ENCODE measurements at regions not wholly inside any gene's neighbourhood (a gene's known extent, or its start where the extent isn't known, plus 50 kb on each side); places are given as distances from the start of the nearest gene placed in this dataset.
"Not testable (repeated sequence)": the region's sequence is repeated elsewhere in the genome, so short reads cannot be mapped to it uniquely, and the experiment has no call there.

- H3K27ac Mint-ChIP-seq: no peak overlapping the region
- H3K4me3 Mint-ChIP-seq: no peak overlapping the region
- no peaks in the 10 kb centered on the region for H3K36me3 Mint-ChIP-seq
- H3K4me1 Mint-ChIP-seq: peaks cover 50% of the 10 kb centered on the region
- H3K27me3 Mint-ChIP-seq: no peaks in the 10 kb centered on the region
- H3K9me3 Mint-ChIP-seq: no peaks in the 10 kb centered on the region
Observed at GRCh38 chr3:177341736-177342419, 144.6 kb upstream of the TBL1XR1 start.

DNA sequence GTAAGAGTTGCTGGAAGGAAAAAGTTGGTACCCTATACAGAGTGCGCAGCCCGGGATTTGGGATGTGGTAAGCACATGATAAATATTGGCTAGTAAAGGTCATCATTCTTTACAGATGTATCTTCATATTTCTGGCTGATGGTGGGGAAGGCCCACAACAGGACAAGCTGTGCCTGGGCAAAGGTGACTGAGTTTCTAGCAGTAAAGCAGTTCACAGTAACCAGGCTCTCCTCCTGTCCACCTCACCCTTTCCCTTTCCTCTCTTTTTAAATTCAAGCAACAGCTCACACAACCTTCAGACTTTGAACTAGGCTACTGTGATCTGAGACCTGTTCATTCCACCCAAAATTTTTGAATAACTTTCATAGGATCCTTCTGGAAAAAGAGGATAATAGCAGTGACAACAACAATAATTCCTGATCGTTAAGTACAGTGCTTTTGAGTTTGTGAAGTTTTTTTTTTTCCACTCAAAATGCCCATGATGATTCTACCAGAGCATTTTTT, 145.9 kb upstream of the TBL1XR1 start:
- H3K9me3 Mint-ChIP-seq: no peaks in the 10 kb centered on the region
- no peak overlapping the region for H3K4me3 Mint-ChIP-seq
- H3K27me3 Mint-ChIP-seq: no peaks in the 10 kb centered on the region
- no peaks in the 10 kb centered on the region for H3K36me3 Mint-ChIP-seq
- no peak overlapping the region for H3K27ac Mint-ChIP-seq
- H3K4me1 Mint-ChIP-seq: peaks cover 44% of the 10 kb centered on the region

DNA sequence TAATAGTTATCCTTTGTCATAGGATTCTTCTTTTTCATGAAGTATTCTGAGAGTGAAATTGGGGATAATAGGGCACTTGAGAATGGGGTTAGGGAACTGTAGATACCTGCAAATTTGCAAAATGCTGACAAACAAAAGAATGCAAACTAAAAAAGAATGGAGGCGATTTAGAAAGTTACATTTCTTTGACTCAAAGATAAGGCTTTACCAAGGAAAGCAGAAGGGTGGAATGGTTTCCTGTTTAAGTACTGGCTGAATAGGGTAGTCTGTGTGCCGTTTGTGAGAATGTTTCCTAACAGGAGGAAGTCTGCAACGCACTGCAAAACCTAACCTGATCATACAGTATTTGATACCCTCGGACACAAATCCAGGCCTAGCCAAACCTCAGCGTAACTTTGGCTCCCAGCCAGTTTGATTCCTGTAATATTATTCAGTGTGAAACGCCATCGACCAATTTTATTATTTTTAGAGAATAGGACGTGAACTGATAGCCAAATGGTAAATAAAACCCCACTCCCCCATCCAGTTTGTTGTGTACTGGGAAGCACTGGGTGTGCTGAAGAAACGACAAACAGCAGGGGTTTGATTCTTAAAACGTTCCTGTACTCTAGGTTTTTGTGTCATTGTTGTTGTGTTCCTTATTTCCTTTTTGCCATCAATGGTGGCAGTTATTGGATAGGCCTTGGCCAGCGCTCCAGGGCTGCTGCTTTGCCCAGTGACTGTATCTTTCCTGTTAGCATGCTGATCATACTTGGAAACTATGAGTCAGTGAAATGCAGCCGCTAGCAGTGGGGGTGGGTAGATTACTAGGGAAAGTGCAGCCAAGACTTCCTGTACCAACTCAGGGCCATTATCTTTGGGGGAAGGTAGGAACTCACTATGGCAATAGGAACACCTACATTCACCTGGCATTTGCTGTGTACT, 148.0 kb upstream of the TBL1XR1 start:
- no peaks in the 10 kb centered on the region for H3K36me3 Mint-ChIP-seq
- no peaks in the 10 kb centered on the region for H3K27me3 Mint-ChIP-seq
- H3K4me3 Mint-ChIP-seq: peak overlapping the region; percentile 6
- peaks cover 35% of the 10 kb centered on the region for H3K4me1 Mint-ChIP-seq
- H3K9me3 Mint-ChIP-seq: no peaks in the 10 kb centered on the region
- peak overlapping the region; percentile 96 for H3K27ac Mint-ChIP-seq

DNA sequence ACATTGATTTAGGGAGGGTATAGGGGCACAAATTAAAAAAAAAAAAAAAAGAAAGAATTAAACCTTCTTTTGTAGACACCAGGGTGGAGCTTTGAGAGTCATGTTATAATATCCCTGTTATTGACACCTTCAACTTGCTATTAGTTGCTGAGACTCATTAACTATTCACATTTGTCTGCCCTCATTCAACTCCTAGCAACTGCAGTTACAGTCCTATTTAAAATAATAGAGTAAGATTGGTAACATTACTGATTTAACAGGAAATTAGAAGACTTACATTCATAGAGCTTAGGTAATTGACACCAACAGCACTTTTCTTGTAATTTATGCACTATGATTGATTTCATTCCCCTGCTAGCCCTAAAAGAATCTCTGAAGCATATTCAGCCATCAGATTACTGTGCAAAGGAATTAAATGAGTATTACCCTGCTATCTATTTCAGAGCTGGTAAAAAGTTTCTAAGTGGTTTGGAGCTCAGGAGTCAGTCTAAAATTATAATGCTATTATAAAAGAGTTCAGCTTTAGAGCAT, 148.8 kb upstream of the TBL1XR1 start:
- H3K27ac Mint-ChIP-seq: peak overlapping the region; percentile 96
- no peaks in the 10 kb centered on the region for H3K36me3 Mint-ChIP-seq
- no peaks in the 10 kb centered on the region for H3K9me3 Mint-ChIP-seq
- H3K27me3 Mint-ChIP-seq: no peaks in the 10 kb centered on the region
- peak overlapping the region; percentile 6 for H3K4me3 Mint-ChIP-seq
- peaks cover 39% of the 10 kb centered on the region for H3K4me1 Mint-ChIP-seq

- Mint-ChIP-seq H3K27ac (no peak overlapping the region), H3K27me3 (no peaks in the 10 kb centered on the region), H3K4me1 (peaks cover 48% of the 10 kb centered on the region), H3K36me3 (no peaks in the 10 kb centered on the region), H3K9me3 (no peaks in the 10 kb centered on the region), H3K4me3 (no peak overlapping the region)
Observed at GRCh38 chr3:177346878-177347277, 149.6 kb upstream of the TBL1XR1 start.

DNA sequence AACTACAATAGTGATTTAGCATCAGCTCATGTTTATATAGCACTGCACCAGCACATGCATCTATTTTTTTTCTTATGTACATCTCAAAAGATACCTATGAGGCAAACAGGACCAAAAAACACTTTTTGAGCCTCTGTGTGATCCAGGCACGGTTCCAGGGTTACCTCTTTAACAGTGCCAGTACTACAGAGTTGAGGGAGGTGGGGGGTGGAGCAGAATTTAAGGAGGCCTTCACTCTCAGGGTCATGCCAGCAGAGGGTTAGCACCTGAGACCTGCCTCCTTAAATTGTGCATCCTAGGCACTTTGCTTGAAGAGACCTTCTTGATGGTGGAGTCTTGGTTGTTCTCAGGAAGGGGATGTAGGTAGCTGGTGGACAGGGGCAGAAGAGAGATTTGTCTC, 150.3 kb upstream of the TBL1XR1 start:
- no peaks in the 10 kb centered on the region for H3K9me3 Mint-ChIP-seq
- no peak overlapping the region for H3K4me3 Mint-ChIP-seq
- no peaks in the 10 kb centered on the region for H3K27me3 Mint-ChIP-seq
- H3K36me3 Mint-ChIP-seq: no peaks in the 10 kb centered on the region
- peaks cover 52% of the 10 kb centered on the region for H3K4me1 Mint-ChIP-seq
- no peak overlapping the region for H3K27ac Mint-ChIP-seq

DNA sequence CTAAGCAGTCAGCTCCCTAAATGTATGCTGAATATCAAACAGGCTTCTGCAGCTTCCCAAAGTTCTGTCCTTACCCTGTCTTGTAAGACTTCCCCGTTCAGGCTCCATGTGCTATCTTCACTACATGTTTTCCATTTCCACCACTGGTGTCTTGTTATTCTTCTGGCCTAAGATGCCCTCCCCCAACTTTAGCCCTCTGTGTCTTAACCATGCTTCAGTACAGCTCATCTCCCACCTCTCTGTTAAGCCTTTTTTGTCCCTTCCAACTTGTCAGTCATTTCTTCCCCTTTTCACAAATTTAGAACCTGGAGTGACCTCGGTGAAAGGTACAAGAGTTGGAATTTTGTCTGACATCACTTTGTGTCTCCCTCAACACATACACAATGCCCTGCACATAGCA, 151.7 kb upstream of the TBL1XR1 start:
- Mint-ChIP-seq H3K27me3 (no peaks in the 10 kb centered on the region), H3K4me3 (no peak overlapping the region), H3K9me3 (no peaks in the 10 kb centered on the region), H3K4me1 (peaks cover 53% of the 10 kb centered on the region), H3K36me3 (no peaks in the 10 kb centered on the region), H3K27ac (peak overlapping the region; percentile 73)

- H3K36me3 Mint-ChIP-seq: no peaks in the 10 kb centered on the region
- H3K9me3 Mint-ChIP-seq: no peaks in the 10 kb centered on the region
- H3K4me1 Mint-ChIP-seq: peaks cover 53% of the 10 kb centered on the region
- H3K27ac Mint-ChIP-seq: peak overlapping the region; percentile 2
- no peaks in the 10 kb centered on the region for H3K27me3 Mint-ChIP-seq
- H3K4me3 Mint-ChIP-seq: no peak overlapping the region
Observed at GRCh38 chr3:177349384-177349783, 152.1 kb upstream of the TBL1XR1 start.

- Mint-ChIP-seq H3K27ac (peak overlapping the region; percentile 61), H3K27me3 (no peaks in the 10 kb centered on the region), H3K4me3 (no peak overlapping the region), H3K9me3 (no peaks in the 10 kb centered on the region), H3K4me1 (peaks cover 48% of the 10 kb centered on the region), H3K36me3 (no peaks in the 10 kb centered on the region)
Observed at GRCh38 chr3:177350121-177350520, 152.8 kb upstream of the TBL1XR1 start.

- Mint-ChIP-seq H3K4me1 (peaks cover 42% of the 10 kb centered on the region), H3K4me3 (no peak overlapping the region), H3K36me3 (no peaks in the 10 kb centered on the region), H3K27me3 (no peaks in the 10 kb centered on the region), H3K9me3 (no peaks in the 10 kb centered on the region), H3K27ac (peak overlapping the region; percentile 76)
Observed at GRCh38 chr3:177351206-177351605, 153.9 kb upstream of the TBL1XR1 start.

DNA sequence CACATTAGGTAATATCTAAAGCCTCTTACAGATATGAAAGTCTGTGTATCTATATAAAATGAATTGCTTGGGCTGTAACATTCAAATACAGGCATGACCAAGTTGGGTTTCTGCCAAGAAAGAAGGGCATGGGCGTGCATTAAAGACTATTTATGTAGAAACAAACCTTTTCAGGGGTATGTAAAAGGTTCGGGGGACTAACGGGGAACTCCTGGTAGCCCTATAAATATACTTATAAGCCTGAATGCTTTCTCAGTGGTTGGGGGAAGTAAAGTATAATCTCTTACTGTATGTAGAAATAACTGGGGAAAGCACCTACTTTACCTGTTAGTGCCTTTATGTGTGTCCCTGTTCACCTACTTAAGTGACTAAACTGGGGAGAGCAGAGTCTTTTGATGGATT, 154.5 kb upstream of the TBL1XR1 start:
- peak overlapping the region; percentile 76 for H3K27ac Mint-ChIP-seq
- H3K4me1 Mint-ChIP-seq: peaks cover 40% of the 10 kb centered on the region
- no peaks in the 10 kb centered on the region for H3K27me3 Mint-ChIP-seq
- no peaks in the 10 kb centered on the region for H3K9me3 Mint-ChIP-seq
- no peaks in the 10 kb centered on the region for H3K36me3 Mint-ChIP-seq
- H3K4me3 Mint-ChIP-seq: peak overlapping the region; percentile 53

DNA sequence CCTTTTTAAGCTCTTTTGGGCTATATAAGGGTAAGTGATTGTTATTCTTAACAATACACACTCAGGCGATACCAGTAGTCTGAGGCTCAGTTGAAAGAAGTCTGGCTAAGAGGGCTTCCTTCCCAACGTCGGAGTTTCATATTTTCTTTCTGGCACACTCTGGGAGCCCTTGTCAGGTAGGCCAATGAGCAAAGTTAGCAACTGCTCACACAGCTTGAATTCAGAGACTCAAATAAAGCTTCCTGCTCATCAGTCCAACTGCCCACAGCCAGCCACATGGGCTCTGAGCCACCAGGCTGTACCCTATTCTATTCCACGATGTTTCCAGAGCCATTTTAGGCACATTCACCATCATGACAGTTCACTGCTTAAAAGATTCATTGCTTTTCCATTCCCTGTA, 155.1 kb upstream of the TBL1XR1 start:
- Mint-ChIP-seq H3K36me3 (no peaks in the 10 kb centered on the region), H3K4me1 (peaks cover 44% of the 10 kb centered on the region), H3K4me3 (no peak overlapping the region), H3K27ac (peak overlapping the region; percentile 76), H3K27me3 (no peaks in the 10 kb centered on the region), H3K9me3 (no peaks in the 10 kb centered on the region)

GRCh38 chr3:177353140-177353539, 155.9 kb upstream of the TBL1XR1 start:
- Mint-ChIP-seq H3K27me3 (no peaks in the 10 kb centered on the region), H3K4me3 (no peak overlapping the region), H3K36me3 (no peaks in the 10 kb centered on the region), H3K27ac (peak overlapping the region; percentile 56), H3K9me3 (no peaks in the 10 kb centered on the region), H3K4me1 (peaks cover 47% of the 10 kb centered on the region)

DNA sequence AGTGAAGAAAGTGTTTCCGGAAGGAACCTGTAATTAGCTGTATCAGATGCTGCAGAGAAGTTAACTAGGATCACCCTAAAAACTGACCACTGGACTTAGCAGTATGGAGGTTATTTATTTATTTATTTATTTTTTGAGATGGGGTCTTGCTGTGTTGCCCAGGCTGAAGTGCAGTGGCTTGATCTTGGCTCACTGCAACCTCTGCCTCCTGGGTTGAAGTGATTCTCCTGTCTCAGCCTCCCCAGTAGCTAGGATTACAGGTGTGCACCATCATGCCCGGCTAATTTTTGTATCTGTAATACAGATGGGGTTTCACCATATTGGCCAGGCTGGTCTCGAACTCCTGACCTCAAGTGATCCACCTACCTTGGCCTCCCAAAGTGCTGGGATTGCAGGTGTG, 156.6 kb upstream of the TBL1XR1 start:
- H3K27ac Mint-ChIP-seq: peak overlapping the region; percentile 81
- not testable (repeated sequence) for H3K27me3 Mint-ChIP-seq, H3K36me3 Mint-ChIP-seq, H3K9me3 Mint-ChIP-seq, H3K4me3 Mint-ChIP-seq
- peaks cover 54% of the 10 kb centered on the region for H3K4me1 Mint-ChIP-seq

DNA sequence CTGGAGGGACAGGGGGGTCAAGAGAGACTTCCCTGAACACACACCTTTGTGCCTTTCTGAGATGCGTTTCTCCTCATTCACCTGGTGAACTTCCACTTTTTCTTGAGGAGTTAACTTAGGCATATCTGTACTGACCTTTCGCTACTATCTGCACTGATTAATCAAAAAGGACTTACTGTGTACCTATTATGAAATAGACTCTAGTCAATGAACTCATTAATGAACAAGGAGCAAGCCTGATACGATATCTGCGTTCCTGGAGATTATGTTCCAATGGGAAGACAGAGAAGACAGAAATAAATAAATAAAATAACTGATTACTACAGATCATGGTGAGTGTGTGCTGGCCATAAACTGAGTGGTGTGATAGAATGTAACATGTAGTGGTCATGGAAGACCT, 157.2 kb upstream of the TBL1XR1 start:
- Mint-ChIP-seq H3K4me3 (no peak overlapping the region), H3K4me1 (peaks cover 60% of the 10 kb centered on the region), H3K9me3 (no peaks in the 10 kb centered on the region), H3K36me3 (no peaks in the 10 kb centered on the region), H3K27me3 (no peaks in the 10 kb centered on the region), H3K27ac (no peak overlapping the region)

DNA sequence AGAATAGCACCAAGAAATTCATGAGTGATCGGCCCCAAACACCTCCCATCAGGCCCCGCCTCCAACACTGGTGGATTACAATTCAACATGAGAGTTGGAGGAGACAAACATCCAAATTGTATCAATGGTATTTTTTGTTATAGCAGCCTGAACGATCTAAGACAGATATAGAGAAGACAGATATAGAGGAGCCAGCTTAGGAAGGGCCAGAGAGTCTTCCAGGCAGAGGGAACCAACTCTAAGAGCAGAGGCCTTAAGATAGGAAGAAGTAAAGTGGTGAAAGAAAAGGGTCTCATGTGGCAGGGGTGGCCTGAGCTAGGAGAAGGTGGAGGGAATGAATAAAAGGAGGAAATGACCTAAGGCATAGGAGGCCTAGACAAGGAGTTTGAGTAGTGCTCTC, 158.8 kb upstream of the TBL1XR1 start:
- no peaks in the 10 kb centered on the region for H3K27me3 Mint-ChIP-seq
- H3K27ac Mint-ChIP-seq: peak overlapping the region; percentile 85
- H3K4me1 Mint-ChIP-seq: peaks cover 68% of the 10 kb centered on the region
- H3K9me3 Mint-ChIP-seq: no peaks in the 10 kb centered on the region
- no peak overlapping the region for H3K4me3 Mint-ChIP-seq
- H3K36me3 Mint-ChIP-seq: no peaks in the 10 kb centered on the region

Data from activated naive CD4-positive, alpha-beta T cell treated with anti-CD3 and anti-CD28 coated beads, Interleukin-2, amount 50 U/mL, for 24 hours (primary cell).